ENCODE measurements at regions not wholly inside any gene's neighbourhood (a gene's known extent, or its start where the extent isn't known, plus 50 kb on each side); places are given as distances from the start of the nearest gene placed in this dataset.

- DNase-seq = no peak
These were observed 415.2 kb upstream of the OR4E1 start for GRCh38 chr14:22088614-22089342.

DNA sequence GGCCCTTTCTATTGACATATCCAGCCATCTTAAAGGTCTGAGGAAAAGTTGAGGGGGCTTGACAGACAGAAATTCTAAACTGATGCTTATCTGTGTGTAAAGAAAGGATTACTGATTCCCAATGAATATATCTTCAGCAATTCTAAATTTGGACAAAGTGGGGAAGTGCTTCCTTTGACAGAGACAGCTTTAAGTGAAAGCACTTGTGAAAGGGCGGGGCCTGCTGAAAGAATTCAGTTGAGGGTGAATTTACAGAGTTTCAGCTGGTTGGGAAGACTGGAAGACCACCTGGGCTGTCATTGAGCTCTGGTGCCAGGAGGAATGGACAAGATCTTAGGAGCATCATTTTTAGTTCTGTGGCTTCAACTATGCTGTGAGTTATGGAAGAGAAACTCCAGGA, 412.5 kb upstream of the OR4E1 start:
- DNase-seq = no peak

GRCh38 chr14:22084393-22085281, 411.0 kb upstream of the OR4E1 start:
- DNase-seq = no peak

DNA sequence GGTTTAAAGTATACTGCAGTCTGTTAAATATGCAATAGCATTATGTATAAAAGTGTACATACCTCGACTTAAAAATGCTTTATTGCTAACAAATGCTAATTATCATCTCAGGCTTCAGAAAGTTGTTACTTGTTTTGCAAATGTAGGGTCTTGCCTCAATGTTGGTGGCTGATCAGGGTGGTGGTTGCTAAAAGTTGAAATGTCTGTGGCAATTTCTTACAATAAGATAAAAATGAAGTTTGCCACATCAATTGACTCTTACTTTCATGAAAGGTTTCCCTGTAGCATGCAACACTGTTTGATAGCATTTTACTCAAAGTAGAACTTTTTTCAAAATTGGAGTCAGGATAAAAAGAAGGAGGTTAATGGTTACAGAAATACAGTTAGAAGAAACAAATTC, 407.7 kb upstream of the OR4E1 start:
- no peak for DNase-seq

- no peak for DNase-seq
These were observed 406.1 kb upstream of the OR4E1 start for GRCh38 chr14:22079766-22080165.

GRCh38 chr14:22073801-22074200, 400.2 kb upstream of the OR4E1 start:
- no peak for DNase-seq

- no peak for DNase-seq
These were observed 397.4 kb upstream of the OR4E1 start for GRCh38 chr14:22071006-22071405.

DNA sequence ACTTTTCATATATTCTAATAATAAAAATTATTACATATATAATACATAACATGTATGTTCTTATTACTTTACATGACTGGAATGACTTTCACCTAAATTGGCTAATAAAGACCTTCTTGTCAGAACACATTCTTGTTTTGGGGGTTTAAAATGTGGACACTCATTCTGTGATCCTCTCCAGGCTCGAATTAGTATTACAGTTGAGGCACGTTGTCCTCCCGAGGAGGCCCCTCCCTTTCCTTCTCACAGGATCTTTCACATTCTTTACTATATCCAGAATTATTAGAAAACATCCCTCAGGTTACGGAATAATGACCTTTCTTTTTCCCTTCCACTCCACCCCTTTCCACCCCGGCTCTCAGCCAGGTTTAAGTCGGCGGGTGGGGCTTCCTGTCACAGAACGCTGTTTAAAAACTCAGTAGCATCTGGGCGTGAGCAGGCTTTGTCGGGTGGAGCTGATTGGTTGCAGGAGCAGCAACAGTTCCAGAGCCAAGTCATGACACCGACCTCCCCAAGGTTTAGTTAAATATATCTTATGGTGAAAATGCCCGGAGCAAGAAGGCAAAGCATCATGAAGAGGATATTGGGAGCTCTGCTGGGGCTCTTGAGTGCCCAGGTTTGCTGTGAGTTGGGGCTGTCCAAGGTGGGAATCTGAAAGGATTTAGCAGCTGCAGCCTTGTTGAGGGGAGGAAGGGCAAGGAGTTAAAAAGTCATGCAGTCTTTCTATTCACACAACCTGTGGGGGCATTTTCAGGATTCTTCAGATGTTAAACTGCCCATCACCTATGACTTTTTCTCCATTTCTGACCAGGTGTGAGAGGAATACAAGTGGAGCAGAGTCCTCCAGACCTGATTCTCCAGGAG, 396.7 kb upstream of the OR4E1 start:
- peak; percentile 62 for DNase-seq

DNA sequence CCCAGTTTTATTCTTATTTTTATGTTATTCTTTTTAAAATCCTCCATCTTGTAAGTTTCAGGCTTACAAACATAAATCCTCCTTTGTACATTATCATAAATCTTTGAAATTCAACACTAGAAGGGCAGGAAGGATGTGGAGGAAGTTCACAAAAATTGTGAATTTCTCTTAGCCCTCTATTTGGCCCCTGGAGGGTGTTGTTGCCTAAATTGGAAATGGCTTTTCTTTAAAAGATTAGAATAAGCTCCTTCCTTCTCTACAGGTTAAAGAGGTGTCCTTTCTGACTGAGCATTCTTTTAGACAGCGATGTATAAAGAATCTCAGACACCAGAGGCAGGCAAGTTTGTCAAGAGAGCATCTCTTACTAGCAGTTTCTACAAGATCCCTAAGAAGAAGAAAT, 391.7 kb upstream of the OR4E1 start:
- no peak for DNase-seq

- no peak for DNase-seq
These were observed 385.6 kb upstream of the OR4E1 start for GRCh38 chr14:22059201-22059600.

- no peak for DNase-seq
These were observed 379.2 kb upstream of the OR4E1 start for GRCh38 chr14:22052795-22053194.

DNA sequence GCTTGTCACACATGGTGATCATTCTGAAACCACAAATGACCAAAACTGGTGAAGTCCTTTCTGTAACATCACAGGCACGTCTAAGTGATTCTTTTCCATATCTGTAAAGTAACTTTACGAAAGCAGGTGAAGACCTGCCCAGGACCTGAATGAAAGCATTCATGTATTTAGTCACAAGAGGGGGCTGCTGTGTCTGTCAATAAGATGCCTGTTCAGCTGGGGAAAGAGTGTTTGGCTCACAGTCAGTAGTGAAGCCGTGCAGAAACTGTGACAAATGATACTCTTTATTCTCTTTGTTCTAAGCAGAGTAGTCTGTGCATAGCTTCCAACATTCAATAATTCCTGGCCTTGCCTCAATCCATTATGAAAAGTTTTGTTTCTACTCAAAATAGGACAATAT, 373.5 kb upstream of the OR4E1 start:
- peak; percentile 61 for DNase-seq

DNA sequence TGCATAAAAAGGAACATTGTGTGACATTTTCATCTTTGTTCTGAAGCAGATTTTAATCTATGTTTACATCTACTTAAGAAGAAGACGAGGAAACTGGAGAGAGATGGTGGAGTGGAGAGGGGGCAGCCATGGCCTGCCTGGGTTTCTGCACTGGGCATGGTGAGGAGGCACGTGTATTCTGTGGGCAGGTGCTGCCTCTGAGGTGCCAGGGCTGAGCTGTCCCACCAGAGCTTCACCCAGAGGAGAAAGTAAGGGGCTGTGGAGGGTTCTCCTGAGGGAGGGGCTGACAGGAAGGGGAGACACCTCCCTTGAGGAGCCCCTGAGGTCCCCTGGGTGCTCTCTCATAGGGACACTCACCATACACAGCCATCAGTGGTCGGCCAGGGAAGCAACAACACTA, 372.4 kb upstream of the OR4E1 start:
- no peak for DNase-seq

GRCh38 chr14:22044193-22044592, 370.6 kb upstream of the OR4E1 start:
- no peak for DNase-seq

DNA sequence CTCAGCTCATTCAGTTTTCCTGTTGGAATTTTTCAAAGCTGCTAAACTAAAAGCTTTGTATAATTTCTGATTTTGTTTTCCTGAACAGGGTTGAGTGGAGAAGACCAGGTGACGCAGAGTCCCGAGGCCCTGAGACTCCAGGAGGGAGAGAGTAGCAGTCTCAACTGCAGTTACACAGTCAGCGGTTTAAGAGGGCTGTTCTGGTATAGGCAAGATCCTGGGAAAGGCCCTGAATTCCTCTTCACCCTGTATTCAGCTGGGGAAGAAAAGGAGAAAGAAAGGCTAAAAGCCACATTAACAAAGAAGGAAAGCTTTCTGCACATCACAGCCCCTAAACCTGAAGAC, 367.1 kb upstream of the OR4E1 start:
- DNase-seq = no peak

DNA sequence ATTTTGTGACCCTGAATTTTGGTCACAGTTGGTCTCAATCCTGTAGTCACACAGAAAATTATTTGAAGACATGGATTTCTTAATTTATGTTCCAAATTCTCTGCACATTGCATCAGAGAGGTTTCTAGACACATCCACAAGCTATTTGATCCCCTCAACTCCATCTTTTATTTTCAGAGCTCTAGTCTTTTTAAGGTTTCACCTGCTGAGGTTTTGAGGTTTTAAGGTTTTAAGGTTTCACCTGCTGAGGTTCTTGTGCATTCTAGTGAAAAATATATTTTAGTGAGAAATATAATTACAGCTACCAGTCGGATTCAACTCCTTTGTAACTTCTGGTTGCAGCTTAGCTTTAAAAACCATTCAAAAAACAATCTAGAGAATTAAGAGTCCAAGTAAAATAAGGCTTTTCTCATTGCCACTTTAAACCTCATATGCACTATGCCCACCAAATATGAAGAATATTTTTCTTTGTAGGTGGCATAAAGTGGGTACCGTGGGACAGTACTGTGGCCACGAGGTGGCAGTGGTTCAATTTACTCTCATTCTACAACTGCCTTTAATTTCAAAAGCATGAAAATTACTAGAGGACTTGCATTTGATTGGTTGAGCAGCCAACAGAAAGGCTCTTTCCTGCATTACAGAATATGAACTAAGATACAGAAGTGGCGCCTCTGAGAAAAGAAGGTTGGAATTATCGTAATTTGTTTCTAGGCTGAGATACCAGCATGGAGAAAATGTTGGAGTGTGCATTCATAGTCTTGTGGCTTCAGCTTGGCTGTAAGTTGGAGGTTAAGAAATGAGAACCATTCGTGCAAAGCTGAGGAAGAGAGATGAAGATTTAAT, 366.5 kb upstream of the OR4E1 start:
- no peak for DNase-seq

DNA sequence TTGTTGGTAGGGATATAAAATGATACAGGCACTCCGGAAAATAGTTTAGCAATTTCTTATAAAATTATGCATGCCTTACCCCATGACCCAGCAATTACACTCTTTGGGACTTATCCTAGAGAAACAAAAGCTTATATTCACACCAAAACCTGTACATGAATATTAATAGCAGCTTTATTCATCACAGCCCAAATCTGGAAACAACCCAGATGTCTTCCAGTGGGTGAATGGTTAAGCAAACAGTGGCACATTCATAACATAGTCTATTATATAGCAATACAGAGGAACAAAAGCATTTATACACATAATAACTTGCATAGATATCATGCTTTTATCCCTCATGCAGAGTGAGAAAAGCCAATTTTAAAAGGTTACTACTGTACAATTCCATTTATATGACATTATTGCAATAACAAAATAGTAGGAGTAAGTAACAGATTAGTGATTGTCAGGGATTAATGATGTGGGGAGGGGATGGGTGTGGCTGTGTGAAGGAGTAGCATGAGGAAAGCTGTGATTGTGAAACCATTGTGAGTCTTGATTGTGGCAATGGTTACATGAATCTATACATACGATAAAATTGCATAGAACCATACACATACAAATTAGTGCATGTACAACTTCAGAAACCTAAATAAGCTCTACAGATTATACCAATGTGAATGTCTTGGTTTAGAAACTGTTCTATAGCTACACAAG, 363.1 kb upstream of the OR4E1 start:
- DNase-seq = no peak

- DNase-seq = no peak
These were observed 352.9 kb upstream of the OR4E1 start for GRCh38 chr14:22026527-22026926.

DNA sequence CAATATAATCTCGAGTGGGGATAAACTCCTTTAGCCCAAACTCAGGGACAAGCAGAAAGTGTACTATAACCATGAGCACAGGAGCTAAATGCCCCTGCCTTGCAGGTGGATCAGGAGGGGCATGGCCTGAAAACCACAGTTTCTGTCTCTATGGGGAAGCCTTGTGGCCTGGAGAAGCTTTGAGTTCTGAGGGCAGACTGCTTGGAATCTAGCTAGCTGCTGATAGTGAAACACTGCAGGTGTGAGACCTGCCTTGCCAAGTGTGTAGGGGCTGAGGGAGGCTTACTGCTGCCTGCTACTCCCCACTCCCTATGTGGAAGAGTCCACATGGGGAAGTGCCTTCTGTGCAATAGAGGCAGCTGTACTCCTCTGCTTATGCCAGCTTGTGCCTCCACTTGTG, 352.3 kb upstream of the OR4E1 start:
- DNase-seq = no peak

DNA sequence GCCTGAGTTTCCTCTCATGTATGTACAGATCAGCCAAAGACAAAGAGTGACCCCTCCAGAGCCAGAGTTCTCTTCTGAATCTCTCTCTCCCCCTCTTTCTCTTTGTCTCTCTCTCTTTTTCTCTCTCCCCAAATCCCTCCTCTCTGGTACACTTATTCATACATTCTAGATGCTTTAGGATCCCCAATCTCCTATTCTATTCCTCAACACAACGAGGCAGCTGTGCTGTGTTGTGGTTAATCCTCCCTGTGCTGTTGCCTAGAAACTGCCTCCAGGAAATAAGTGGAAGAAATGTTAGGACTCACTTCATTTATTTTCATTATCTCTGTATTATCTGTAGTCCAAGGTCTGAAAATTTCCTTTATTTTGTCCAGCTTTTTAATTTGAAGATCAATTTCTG, 350.5 kb upstream of the OR4E1 start:
- no peak for DNase-seq

DNA sequence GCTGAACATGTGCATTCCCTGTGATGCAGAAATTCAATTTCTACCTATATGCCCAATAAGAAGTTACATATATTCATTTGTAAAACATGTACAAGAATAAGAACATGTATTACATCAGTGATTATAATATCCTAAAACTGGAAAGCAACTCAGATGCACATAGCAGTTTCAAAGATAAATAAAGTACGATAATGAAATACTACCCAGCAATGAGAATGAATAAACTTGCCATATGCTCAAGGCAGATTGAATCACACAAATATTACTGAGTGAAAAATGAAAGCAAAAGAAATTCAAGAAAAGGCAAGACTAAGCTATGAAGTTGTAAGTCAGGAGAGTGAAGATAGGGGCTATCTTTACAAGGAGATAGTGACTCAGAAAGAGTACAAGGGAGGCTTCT, 345.3 kb upstream of the OR4E1 start:
- DNase-seq = no peak

DNA sequence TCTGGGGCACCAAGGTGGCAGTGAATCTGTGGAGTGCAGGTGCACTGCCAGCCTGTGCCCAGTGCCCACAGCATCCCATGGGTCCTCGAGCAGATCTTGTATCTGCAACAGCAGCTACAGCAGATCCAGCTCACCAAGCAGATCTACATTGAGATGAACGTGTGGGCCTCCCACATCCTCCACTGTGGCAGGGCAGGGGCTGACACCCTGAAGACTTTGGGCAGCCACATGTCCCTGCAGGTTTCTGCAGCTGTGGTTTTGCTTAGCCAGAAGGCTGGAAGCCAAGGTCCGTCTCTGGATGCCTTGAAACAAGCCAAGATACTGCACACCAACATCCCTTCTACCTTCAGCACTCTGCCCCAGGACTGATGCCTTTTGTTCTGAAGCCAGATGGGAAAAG, 338.8 kb upstream of the OR4E1 start:
- DNase-seq = no peak

Data from islet precursor cell (in vitro differentiated cells).